H1 (cell line): ENCODE measurements at regions not wholly inside any gene's neighbourhood (a gene's known extent, or its start where the extent isn't known, plus 50 kb on each side); places are given as distances from the start of the nearest gene placed in this dataset.

ENCODE experiments used
- RFX5 ChIP-seq: IDR thresholded peaks from 2 replicates; pipeline ENCODE4 v1.6.1; 2011; ENCODE audit warnings: low read depth, low read length, improper control_type of control experiment, borderline replicate concordance
- TF ChIP-seq, protein P1 (sequence below), 3 experiments: IDR thresholded peaks; 1 replicate in 2 of 3; 2 replicates in 1 of 3; pipeline versions ENCODE4 v1.5.1 to v1.6.1; 2011; ENCODE audit warnings: low read length in 3 of 3, mild to moderate bottlenecking in 3 of 3, inconsistent platforms in 2 of 3, low read depth in 1 of 3, moderate library complexity in 1 of 3; ENCODE audit not compliant: insufficient read depth in 1 of 3; ENCODE audit errors: control extremely low read depth in 1 of 3

DNA sequence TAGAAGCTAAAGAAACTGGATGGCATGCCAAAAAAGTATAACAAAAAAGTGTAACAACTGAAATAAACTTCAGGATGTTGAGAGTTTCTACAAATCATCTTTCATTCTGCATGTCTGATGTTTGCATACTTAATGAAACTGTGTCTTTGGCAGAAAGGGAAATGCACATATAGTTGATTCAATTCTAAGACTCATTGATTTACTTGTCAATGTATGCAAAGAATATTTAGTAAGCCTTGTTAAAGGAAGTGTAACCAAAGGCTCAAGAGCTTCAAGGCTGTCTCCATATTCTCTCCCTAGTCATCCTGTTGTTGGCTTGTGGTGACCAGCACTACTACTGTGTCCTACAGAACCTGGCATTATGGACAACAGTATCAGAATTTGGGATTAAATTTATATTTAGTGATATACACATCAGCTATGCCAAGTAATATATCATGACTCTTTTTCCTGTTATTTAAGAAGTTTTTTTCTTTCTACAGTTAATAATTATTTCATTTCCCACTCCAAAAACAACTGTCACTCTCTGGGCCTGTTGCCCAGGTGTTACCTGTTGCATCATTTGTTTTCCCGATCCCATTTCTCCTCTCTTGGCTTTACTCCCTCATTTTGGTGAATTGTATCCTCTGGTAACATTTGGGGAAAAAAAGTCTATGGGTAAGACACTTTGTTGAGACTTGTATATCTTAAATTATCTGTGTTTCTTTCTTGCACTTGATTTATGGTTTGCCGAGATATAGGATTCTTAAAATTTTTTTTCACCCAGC, 226.6 kb upstream of the BMPER start:
- TF ChIP-seq, protein P1, sequence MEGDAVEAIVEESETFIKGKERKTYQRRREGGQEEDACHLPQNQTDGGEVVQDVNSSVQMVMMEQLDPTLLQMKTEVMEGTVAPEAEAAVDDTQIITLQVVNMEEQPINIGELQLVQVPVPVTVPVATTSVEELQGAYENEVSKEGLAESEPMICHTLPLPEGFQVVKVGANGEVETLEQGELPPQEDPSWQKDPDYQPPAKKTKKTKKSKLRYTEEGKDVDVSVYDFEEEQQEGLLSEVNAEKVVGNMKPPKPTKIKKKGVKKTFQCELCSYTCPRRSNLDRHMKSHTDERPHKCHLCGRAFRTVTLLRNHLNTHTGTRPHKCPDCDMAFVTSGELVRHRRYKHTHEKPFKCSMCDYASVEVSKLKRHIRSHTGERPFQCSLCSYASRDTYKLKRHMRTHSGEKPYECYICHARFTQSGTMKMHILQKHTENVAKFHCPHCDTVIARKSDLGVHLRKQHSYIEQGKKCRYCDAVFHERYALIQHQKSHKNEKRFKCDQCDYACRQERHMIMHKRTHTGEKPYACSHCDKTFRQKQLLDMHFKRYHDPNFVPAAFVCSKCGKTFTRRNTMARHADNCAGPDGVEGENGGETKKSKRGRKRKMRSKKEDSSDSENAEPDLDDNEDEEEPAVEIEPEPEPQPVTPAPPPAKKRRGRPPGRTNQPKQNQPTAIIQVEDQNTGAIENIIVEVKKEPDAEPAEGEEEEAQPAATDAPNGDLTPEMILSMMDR (IDR thresholded peaks at IDR 0.05; ENCODE audit: control extremely low read depth in 1 of 3, insufficient read depth in 1 of 3, low read depth in 1 of 3, low read length in 3 of 3): no peak
- TF ChIP-seq RFX5: no peak
